SKM-1 (cell line): ENCODE measurements at regions not wholly inside any gene's neighbourhood (a gene's known extent, or its start where the extent isn't known, plus 50 kb on each side); places are given as distances from the start of the nearest gene placed in this dataset.

Experiments
- DNase-seq: peaks from one replicate; lab custom pipeline; 2025; ENCODE audit not compliant: unreplicated experiment; lab: John Stamatoyannopoulos, UW

DNA sequence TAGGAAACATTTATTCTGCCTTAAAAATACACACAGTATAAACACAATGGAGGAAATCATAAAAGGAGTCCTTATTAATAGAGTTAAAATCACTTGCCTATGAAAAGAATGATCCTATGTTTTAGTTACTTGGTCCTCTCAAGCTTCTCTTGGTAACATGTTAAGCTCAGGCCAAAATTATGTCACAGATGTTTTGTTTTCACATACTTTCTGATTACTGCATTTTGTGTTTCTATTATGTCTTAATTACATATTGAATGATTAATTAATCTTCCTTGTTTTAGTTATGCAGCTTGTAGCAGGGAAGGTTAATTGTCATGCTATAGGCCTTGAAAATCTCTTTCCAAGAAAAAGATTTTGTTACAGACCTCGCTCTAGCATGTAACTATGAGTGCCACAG, 406.0 kb downstream of the PLA2G4A start:
- DNase-seq = no peak

DNA sequence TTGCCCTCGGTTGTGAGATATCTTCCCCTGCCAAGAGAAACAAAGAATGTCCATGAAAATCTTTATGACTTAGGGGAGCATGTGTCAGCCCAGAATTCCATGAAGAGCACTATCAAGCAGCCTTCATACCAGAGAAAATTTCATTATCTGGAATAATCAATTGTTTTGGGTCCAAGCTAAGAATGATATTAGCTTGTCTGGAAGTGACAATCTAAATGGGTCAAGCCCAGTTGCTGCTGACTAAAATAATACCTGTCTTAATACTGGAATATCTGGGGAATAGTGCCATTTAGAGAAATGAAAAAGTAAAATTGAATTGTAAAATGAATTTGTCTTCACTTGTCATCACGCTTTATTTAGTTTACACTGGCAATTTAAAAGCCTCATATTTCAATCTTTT, 407.4 kb downstream of the PLA2G4A start:
- DNase-seq = no peak

DNA sequence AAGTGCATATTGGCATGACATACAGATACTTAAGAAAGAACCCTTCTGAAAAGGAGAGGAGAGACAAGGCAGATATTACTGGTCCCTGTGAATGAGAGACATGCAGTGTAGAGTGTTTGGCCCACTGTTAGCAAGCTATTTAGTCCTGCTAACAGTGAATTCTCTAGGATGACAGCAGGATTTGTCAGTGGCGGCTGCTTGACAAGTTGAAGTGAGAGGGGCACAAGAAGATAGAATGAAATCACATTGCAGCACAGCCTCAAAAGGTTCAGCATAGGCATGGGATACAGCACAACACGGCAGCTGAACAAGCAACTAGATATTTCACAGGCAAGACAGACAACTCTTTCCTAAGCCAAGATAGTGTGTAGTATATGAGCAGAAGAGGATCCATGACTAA, 407.9 kb downstream of the PLA2G4A start:
- no peak for DNase-seq

DNA sequence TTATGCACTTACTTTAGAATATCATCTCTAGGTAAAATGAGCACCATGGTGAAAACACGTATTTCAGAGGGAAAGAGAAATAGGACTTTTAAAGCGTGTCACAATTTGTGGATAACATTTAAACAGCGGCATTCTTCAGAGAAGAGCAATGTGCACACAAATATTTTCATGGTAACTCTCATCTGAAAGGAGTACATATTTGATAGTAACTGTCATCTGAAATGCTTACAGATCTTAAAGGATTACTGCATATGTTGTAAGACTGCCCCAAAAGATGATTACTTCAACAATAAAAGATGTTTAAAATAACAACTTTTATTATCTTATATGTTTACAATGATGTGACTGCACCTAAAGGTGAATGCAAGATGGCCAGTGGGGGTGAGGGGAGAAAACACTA, 408.8 kb downstream of the PLA2G4A start:
- no peak for DNase-seq

DNA sequence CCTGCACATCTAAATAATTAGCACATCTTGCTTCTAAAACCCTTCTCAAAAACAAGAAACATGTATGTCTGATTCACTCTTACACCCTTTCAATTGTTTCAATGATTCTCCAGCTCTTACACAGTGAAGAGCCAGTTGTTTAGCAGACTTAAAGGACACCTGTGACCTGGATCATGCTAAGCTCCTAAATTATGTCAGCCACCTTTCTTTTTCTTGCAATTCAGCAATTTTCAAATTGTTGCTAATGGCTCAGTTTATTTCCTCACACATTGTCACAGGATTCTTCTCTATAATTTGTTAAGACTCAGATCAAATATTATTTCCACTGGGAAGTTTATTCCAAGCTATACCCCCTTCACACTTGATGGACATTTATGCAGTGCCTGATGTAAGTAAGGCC, 413.2 kb downstream of the PLA2G4A start:
- DNase-seq = no peak

DNA sequence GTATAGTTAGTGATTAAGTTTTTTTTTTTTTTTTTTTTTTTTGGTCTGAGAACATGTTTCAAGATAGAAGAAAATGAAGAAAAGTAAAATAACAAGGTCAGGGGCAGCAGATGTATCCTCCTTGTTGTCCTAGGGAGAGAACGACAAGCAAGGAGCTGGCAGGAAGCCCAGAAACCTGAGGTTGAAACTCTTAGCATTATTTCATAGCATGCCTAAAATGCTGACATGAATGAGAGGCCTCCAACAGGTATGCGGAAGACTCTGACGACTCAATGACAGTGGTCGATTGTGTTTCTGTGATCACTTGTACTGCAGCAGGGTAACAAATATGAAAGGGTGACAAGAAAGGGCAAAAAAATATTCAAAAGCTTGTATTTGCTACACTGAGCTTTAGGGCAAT, 415.9 kb downstream of the PLA2G4A start:
- no peak for DNase-seq

DNA sequence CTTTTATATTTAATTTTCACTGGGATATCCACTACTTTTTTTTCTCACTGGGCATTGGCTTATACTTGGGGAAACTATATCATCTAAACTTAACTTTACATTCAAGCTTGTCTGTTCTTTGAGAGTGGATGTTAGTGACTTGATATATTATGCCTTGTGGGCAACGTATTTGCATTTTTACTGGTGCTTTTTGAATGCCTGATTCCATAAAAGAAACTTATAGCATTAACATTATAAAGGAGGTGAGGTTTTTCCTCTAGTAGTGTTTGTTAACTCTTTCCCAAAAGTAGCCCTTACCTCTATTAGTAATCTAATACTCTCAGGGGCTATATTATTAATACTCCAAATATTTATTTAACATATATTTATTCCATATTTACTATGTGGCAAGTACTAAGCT, 416.5 kb downstream of the PLA2G4A start:
- no peak for DNase-seq

DNA sequence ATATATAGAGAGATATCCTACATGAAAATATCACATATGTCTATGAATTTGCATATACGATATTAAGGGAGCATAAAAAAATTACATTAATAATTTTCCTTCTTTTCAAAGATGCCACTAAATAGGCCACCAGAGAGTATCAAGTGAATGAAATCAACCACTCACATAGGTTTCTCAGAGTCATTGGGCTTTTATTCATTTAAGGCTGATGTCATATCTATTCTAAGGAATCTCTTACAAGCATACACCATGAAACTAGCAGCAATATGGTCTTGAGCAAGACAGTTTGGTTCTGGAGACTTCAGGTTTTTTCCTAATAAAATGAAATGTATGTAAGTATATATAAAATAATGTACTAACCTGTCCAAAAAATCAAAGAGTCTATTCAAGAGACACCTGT, 420.4 kb downstream of the PLA2G4A start:
- no peak for DNase-seq

DNA sequence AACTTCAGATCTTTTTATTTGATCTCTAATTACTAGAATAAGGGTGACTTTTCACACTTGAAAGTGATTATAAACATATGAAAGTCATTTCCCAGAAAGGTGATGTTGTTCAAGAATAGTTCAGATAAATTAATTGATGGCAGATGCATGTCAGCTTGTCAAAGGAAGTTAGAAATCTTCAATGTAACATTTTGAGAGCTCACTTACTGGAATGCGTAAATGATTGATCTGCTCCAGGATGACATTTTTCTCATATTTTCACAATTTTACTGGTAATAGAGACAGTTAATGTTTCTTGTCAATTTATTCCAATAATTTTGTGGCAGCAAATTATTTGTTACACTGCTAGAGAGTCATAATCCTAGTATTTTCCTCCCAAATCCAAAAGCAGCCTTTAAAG, 424.2 kb downstream of the PLA2G4A start:
- no peak for DNase-seq

DNA sequence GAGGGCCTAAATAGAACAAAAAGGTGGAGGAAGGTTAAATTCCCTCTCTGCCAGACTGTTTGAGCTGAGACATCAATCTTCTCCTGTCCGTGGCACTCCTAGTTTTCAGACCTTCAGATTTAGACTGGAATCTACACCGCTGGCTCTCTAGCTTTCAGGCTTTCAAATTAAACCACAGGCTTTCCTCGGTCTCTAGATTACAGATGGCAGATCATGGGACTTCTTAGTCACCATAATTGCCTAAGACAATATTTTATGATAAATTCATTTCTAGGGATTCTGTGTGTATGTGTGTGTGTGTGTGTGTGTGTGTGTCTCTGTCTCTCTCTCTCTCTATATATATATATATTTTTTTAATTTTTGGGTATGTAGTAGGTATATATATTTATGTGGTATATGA, 428.7 kb downstream of the PLA2G4A start:
- DNase-seq = no peak

DNA sequence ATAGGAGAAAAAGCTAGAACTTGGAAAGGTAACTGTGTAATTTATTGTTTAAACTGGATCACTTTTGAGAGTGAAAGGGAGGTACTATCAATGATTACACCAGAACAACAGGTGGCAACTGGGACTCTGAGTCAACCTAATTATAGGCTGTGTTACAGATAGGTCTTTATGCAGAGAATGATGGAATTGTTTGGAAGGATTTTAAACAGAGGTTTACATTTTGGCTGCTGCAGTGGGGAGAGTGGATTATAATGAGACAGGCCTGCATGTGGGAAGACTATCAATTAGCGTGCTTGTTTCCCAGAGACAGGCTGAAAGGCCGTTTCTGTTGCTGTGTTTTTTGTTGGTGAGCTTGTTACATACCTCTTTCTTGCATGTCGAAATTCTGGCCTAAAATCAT, 432.9 kb downstream of the PLA2G4A start:
- DNase-seq = no peak

DNA sequence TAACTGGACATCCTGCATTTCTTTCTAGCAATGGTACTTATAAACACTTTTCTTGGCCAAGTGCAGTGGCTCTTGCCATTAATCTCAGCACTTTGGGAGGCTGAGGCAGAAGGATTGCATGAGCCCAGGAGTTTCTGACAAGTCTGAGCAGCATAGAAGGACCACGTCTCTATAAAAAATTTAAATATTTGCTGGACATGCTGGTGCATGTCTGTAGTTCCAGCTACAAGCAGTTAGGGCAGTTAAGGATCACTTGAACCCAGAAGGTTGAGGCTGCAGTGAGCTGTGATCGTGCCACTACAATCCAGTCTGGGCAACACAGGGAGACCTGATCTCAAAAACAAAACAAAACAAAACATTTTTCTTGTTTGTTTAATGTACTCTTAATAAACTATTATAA, 434.0 kb downstream of the PLA2G4A start:
- DNase-seq = no peak

DNA sequence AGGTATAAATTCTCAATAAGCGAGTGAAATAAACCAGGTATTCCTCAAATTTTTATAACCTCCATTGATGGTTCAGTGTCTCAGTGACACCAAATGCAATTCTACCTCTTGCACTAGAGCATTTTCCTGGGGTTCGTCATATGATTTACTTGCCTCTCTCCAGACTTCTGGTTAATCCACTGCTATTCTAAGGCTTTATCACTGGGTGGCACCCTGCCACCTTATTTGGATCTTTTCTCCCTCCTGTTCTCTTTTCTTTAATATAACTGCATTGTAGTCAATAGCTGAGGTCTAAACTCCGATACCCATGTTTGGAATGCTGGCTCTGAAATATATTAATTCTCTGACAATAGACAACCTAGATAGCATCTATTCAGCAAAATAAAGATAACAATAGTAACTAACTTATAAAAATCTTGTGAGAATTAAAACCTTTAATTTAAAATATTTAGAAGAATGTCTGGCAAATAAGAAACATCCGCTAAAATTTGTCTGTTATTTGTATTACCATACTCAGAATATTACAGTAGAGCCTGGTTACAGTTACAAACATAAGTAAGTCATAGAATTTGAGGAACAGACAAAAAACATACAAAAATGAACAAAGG, 436.4 kb downstream of the PLA2G4A start:
- peak; percentile 39 for DNase-seq

DNA sequence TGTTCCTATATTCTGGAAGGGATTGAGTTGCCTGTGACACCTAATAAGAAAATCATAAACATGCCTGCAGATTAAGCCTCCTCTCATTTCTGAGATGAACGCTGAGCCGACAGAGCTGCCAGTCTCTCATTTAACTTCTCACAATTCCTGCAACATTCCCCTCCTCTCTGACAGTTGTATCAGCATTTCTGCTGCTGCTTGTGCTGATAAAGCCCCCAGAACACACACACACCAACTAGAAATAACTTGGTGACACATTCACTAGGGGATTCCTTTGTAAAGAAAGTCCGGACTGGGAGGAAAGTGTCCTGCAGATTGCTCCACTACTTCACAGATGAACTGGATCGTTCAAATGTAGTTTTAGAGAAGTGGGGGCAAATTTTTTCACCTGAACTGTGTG, 437.3 kb downstream of the PLA2G4A start:
- no peak for DNase-seq

DNA sequence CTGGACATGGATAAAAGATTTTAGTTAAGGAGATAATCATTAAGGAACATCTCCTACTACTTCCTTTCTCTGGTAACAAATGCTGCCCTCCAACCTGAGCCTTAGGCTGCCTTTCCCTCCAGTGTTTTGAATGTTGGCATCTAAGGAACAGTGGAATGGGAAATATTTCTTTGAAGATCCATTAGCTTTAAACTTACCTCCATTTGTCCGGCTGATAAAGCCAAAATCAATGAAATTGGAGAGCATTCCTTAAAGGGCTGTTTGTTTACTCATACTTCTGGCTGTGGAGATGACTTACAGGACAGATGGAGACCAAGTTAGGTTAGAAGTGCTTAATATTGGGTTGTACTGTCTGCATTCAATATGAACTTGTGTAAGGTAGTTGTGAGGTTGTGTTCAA, 439.1 kb downstream of the PLA2G4A start:
- DNase-seq = no peak

DNA sequence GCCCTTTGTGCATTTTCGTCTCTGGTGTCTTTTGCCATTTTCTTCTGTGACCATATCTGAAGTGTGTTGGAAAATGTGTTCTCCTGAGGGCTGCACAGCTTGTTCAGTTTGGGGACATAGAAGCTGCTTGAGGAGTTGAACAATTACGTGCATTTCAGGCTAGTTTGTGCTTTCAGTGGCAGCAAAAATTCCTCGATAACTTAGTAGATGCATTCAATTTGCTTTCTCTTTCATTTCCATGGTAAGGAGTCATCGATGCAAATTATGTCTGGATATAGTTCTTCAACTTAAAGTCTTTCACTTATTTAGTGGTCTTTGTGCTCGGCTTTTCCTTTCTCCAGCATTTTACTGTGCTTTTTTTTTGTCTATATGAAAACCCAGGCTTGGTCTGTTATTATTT, 441.5 kb downstream of the PLA2G4A start:
- DNase-seq = no peak

DNA sequence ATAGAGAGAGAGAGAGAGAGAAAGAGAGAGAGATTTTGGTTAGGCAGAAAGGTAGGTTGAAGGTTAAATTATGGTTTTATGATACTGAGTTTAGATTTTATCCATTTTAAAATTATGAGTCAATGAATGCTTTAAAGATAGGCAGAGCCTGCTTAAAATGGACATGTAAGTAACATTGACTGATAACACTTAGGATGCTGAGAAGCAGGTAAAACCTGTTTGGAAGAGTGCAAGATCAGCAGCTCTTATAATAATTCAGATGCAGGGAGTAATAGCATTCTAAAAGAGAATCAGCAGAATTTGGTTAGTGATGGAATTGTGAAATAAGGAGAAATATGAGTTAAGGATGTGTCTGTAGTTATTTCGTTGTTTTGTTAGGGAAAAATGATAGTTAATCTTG, 446.6 kb downstream of the PLA2G4A start:
- no peak for DNase-seq

DNA sequence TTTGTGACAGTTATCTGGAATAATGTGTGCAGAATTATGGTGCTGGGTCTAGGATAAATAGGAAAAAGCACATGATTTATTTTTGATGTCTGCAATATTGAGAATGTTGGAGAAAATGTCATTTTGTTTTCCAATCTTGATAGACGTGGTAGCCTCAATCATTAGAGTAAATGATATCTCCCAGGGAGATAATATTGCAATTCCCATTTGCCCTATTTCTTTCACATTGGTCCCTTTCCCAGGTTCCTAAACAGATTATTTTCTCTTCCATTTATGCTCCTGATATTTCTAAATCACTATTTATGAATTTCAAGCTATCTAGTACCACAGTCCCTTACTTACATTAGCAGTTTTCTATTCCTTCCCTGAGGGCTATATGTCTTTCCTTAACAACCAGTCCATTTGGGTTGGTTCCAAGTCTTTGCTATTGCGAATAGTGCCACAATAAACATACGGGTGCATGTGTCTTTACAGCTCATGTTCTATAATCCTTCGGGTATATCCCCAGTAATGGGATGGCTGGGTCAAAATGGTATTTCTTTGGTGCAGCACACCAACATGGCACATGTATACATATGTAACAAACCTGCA, 447.3 kb downstream of the PLA2G4A start:
- DNase-seq = no peak

DNA sequence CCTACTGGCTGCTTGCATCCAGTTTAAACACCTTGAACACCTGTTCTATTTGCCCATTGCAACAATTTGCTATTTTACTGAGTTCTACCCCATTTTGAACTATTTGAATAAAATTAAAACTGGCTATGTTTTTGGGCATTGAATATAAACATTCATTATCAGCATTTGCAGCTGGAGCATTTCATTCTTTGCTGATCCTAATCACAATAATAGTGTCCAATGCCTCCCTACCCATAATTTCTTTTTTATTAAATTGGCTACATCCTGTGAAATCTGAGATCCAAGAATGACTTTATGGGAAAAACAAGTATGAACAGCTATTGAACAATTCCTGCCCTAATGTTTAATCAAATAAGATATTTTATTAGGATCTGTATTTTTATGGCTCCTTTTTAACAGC, 447.9 kb downstream of the PLA2G4A start:
- no peak for DNase-seq

DNA sequence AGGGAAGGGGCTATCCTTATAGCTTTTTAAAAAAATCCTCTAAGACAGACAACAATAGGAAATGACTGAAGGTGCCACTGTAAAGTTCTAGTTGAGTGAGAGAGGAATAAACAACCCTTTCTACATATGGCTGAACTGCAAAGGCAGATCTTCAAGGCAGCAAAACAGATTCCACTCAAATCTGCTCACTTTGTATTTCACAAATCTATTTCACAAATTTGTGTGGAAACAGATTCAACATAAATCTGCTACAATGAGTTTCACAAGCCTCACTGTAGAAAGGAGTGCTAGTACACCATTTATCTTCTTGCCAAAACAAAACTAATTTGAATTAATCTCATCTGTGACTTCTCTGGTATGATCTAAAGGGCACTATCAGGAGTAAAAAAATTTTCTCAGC, 451.3 kb downstream of the PLA2G4A start:
- no peak for DNase-seq

DNA sequence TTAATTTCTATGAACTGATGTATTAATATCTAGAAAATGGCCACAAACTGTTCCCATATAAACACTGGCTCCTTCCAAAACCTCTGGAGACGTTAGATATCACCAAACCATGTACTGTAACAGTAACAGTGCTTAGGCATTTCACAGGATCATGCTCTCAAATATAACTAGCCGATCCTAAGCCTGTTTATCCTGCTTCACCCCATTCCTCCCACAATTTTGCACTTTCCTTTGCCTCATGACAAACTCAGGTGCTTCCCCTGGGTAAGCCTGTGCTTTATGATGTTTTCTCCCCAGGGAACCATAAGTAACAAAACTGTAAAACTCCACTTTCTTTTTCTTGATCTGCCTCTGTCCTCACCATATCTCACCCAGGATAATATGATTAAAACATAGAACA, 452.3 kb downstream of the PLA2G4A start:
- no peak for DNase-seq

DNA sequence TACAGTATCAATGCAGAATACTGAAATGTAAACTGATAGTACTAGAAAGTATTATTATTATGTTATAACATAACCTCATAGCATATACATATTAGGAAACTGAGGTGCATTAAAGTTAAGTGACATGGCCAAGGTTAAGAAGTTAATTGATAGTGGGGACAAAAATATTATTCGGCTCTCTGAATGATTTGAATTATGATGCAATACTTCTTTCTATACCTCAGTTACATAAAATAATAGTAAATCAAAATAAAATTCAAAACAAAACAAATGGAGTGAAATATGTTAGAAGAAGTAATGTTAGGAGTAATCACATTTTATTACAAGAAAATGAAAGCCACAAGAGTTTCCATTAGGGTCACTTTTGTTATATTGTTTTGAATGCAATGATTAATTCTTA, 455.2 kb downstream of the PLA2G4A start:
- DNase-seq = no peak

DNA sequence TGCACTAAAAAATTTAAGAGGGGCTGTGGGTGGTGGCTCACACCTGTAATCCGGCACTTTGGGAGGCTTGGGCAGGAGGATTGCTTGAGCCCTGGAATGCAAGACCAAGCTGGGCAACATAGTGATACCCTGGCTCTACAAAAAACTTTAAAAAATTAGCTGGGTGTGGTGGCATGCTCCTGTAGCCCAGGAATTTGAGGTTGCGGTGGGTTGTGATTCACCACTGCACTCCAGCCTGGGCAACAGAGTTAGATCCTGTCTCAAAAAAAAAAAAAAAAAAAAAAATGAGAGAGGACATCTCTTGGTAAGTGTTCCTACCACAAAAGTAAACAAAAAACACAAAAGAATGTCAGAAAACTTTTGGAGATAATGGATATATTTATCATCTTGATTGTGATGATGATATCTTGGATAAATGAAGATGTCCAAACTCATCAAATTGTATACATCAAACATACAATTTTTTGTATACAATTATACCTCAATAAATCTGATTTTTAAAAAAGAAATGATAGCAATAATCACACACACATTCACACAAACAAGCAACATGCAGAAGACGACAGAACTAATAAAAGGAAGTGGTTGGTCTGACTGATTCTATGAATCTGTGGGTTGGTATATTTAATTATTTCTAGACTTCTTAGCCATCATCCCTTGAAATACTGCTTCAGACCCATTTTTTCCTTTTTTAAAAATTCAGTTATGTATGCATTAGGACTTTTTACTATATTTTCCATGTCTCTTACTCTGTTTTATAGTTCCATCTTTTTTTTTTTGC, 465.9 kb downstream of the PLA2G4A start:
- no peak for DNase-seq
